ENCODE measurements at regions not wholly inside any gene's neighbourhood (a gene's known extent, or its start where the extent isn't known, plus 50 kb on each side); places are given as distances from the start of the nearest gene placed in this dataset.

GRCh38 chr4:180493299-180493698 is 1749.9 kb upstream of the TENM3 start:
- DNase-seq, result no peak
- Histone ChIP-seq H3K36me3 (replicated peaks; ENCODE audit: control insufficient read depth, insufficient read depth, low read length) (no peaks in the 10 kb centered on the region), H3K4me3 (ENCODE audit: insufficient read depth, low read depth, low read length) (no peak overlapping the region), H3K27me3 (ENCODE audit: control insufficient read depth, insufficient read depth, low read length) (no peaks in the 10 kb centered on the region)

- Histone ChIP-seq H3K36me3 (replicated peaks; ENCODE audit: control insufficient read depth, insufficient read depth, low read length) (no peaks in the 10 kb centered on the region), H3K27me3 (ENCODE audit: control insufficient read depth, insufficient read depth, low read length) (no peaks in the 10 kb centered on the region), H3K4me3 (ENCODE audit: insufficient read depth, low read depth, low read length) (no peak overlapping the region)
- no peak for DNase-seq
Measured at GRCh38 chr4:180500154-180500553, 1743.0 kb upstream of the TENM3 start.

- Histone ChIP-seq H3K36me3 (replicated peaks; ENCODE audit: control insufficient read depth, insufficient read depth, low read length) (no peaks in the 10 kb centered on the region), H3K27me3 (ENCODE audit: control insufficient read depth, insufficient read depth, low read length) (no peaks in the 10 kb centered on the region), H3K4me3 (ENCODE audit: insufficient read depth, low read depth, low read length) (no peak overlapping the region)
- no peak for DNase-seq
Measured at GRCh38 chr4:180512801-180513475, 1730.3 kb upstream of the TENM3 start.

- Histone ChIP-seq H3K36me3 (replicated peaks; ENCODE audit: control insufficient read depth, insufficient read depth, low read length) (no peaks in the 10 kb centered on the region), H3K27me3 (ENCODE audit: control insufficient read depth, insufficient read depth, low read length) (no peaks in the 10 kb centered on the region), H3K4me3 (ENCODE audit: insufficient read depth, low read depth, low read length) (no peak overlapping the region)
- DNase-seq, result no peak
Measured at GRCh38 chr4:180518906-180519305, 1724.3 kb upstream of the TENM3 start.

GRCh38 chr4:180521181-180521580 is 1722.0 kb upstream of the TENM3 start:
- no peak for DNase-seq
- Histone ChIP-seq H3K4me3 (ENCODE audit: insufficient read depth, low read depth, low read length) (no peak overlapping the region), H3K27me3 (ENCODE audit: control insufficient read depth, insufficient read depth, low read length) (no peaks in the 10 kb centered on the region), H3K36me3 (replicated peaks; ENCODE audit: control insufficient read depth, insufficient read depth, low read length) (no peaks in the 10 kb centered on the region)

GRCh38 chr4:180525523-180526077 is 1717.6 kb upstream of the TENM3 start:
- H3K27me3 ChIP-seq (ENCODE audit: control insufficient read depth, insufficient read depth, low read length), result no peaks in the 10 kb centered on the region
- no peak for DNase-seq
- no peak overlapping the region for H3K4me3 ChIP-seq (ENCODE audit: insufficient read depth, low read depth, low read length)
- no peaks in the 10 kb centered on the region for H3K36me3 ChIP-seq (replicated peaks; ENCODE audit: control insufficient read depth, insufficient read depth, low read length)

- Histone ChIP-seq H3K4me3 (ENCODE audit: insufficient read depth, low read depth, low read length) (no peak overlapping the region), H3K27me3 (ENCODE audit: control insufficient read depth, insufficient read depth, low read length) (no peaks in the 10 kb centered on the region), H3K36me3 (replicated peaks; ENCODE audit: control insufficient read depth, insufficient read depth, low read length) (no peaks in the 10 kb centered on the region)
- DNase-seq, result no peak
Measured at GRCh38 chr4:180528003-180528402, 1715.2 kb upstream of the TENM3 start.

GRCh38 chr4:180530787-180531186 is 1712.4 kb upstream of the TENM3 start:
- Histone ChIP-seq H3K27me3 (ENCODE audit: control insufficient read depth, insufficient read depth, low read length) (no peaks in the 10 kb centered on the region), H3K36me3 (replicated peaks; ENCODE audit: control insufficient read depth, insufficient read depth, low read length) (no peaks in the 10 kb centered on the region), H3K4me3 (ENCODE audit: insufficient read depth, low read depth, low read length) (no peak overlapping the region)
- no peak for DNase-seq

- Histone ChIP-seq H3K27me3 (ENCODE audit: control insufficient read depth, insufficient read depth, low read length) (no peaks in the 10 kb centered on the region), H3K4me3 (ENCODE audit: insufficient read depth, low read depth, low read length) (no peak overlapping the region), H3K36me3 (replicated peaks; ENCODE audit: control insufficient read depth, insufficient read depth, low read length) (no peaks in the 10 kb centered on the region)
- DNase-seq, result no peak
Measured at GRCh38 chr4:180532691-180533090, 1710.5 kb upstream of the TENM3 start.

GRCh38 chr4:180538384-180539057 is 1704.7 kb upstream of the TENM3 start:
- Histone ChIP-seq H3K36me3 (replicated peaks; ENCODE audit: control insufficient read depth, insufficient read depth, low read length) (no peaks in the 10 kb centered on the region), H3K4me3 (ENCODE audit: insufficient read depth, low read depth, low read length) (no peak overlapping the region), H3K27me3 (ENCODE audit: control insufficient read depth, insufficient read depth, low read length) (no peaks in the 10 kb centered on the region)
- no peak for DNase-seq

GRCh38 chr4:180539284-180539683 is 1703.9 kb upstream of the TENM3 start:
- Histone ChIP-seq H3K36me3 (replicated peaks; ENCODE audit: control insufficient read depth, insufficient read depth, low read length) (no peaks in the 10 kb centered on the region), H3K4me3 (ENCODE audit: insufficient read depth, low read depth, low read length) (no peak overlapping the region), H3K27me3 (ENCODE audit: control insufficient read depth, insufficient read depth, low read length) (no peaks in the 10 kb centered on the region)
- DNase-seq, result no peak

- H3K27me3 ChIP-seq (ENCODE audit: control insufficient read depth, insufficient read depth, low read length), result no peaks in the 10 kb centered on the region
- no peaks in the 10 kb centered on the region for H3K36me3 ChIP-seq (replicated peaks; ENCODE audit: control insufficient read depth, insufficient read depth, low read length)
- no peak overlapping the region for H3K4me3 ChIP-seq (ENCODE audit: insufficient read depth, low read depth, low read length)
- no peak for DNase-seq
Measured at GRCh38 chr4:180541678-180542077, 1701.5 kb upstream of the TENM3 start.

- Histone ChIP-seq H3K4me3 (ENCODE audit: insufficient read depth, low read depth, low read length) (no peak overlapping the region), H3K36me3 (replicated peaks; ENCODE audit: control insufficient read depth, insufficient read depth, low read length) (no peaks in the 10 kb centered on the region)
- DNase-seq, result no peak
Measured at GRCh38 chr4:180542445-180543100, 1700.6 kb upstream of the TENM3 start.

GRCh38 chr4:180550106-180550505 is 1693.1 kb upstream of the TENM3 start:
- Histone ChIP-seq H3K36me3 (replicated peaks; ENCODE audit: control insufficient read depth, insufficient read depth, low read length) (no peaks in the 10 kb centered on the region), H3K27me3 (ENCODE audit: control insufficient read depth, insufficient read depth, low read length) (no peaks in the 10 kb centered on the region), H3K4me3 (ENCODE audit: insufficient read depth, low read depth, low read length) (no peak overlapping the region)
- DNase-seq, result no peak

More at GRCh38 chr4:180542445-180543100, 1700.6 kb upstream of the TENM3 start:
- no peaks in the 10 kb centered on the region for H3K27me3 ChIP-seq (ENCODE audit: control insufficient read depth, insufficient read depth, low read length)

- peak; percentile 38 for DNase-seq
- no peak overlapping the region for H3K4me3 ChIP-seq (ENCODE audit: insufficient read depth, low read depth, low read length)
- H3K36me3 ChIP-seq (replicated peaks; ENCODE audit: control insufficient read depth, insufficient read depth, low read length), result no peaks in the 10 kb centered on the region
- H3K27me3 ChIP-seq (ENCODE audit: control insufficient read depth, insufficient read depth, low read length), result no peaks in the 10 kb centered on the region
Measured at GRCh38 chr4:180557348-180557747, 1685.9 kb upstream of the TENM3 start.

Data from H7 (cell line).